ENCODE measurements at regions not wholly inside any gene's neighbourhood (a gene's known extent, or its start where the extent isn't known, plus 50 kb on each side); places are given as distances from the start of the nearest gene placed in this dataset.

GRCh38 chr13:31674051-31674450, 65.3 kb upstream of the RXFP2 start:
- TF ChIP-seq SUZ12 (IDR thresholded peaks at IDR 0.05; ENCODE audit: extremely low read depth, insufficient read depth, insufficient read length) (no peak), ZNF274 (IDR thresholded peaks at IDR 0.05; ENCODE audit: low read depth, low read length) (no peak), YY1 (IDR thresholded peaks at IDR 0.05; ENCODE audit: insufficient read depth, insufficient read length) (no peak)
